ENCODE measurements at regions not wholly inside any gene's neighbourhood (a gene's known extent, or its start where the extent isn't known, plus 50 kb on each side); places are given as distances from the start of the nearest gene placed in this dataset.

GRCh38 chr9:109861918-109862317 lies 81.9 kb downstream of the PALM2AKAP2 start:
- ATAC-seq, result no peak
- TF ChIP-seq, protein P1, sequence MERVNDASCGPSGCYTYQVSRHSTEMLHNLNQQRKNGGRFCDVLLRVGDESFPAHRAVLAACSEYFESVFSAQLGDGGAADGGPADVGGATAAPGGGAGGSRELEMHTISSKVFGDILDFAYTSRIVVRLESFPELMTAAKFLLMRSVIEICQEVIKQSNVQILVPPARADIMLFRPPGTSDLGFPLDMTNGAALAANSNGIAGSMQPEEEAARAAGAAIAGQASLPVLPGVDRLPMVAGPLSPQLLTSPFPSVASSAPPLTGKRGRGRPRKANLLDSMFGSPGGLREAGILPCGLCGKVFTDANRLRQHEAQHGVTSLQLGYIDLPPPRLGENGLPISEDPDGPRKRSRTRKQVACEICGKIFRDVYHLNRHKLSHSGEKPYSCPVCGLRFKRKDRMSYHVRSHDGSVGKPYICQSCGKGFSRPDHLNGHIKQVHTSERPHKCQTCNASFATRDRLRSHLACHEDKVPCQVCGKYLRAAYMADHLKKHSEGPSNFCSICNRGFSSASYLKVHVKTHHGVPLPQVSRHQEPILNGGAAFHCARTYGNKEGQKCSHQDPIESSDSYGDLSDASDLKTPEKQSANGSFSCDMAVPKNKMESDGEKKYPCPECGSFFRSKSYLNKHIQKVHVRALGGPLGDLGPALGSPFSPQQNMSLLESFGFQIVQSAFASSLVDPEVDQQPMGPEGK (CRISPR knock-in tag; IDR thresholded peaks at IDR 0.05; ENCODE audit: borderline replicate concordance), result no peak

- TF ChIP-seq BACH2 (CRISPR knock-in tag; IDR thresholded peaks at IDR 0.05; ENCODE audit: borderline replicate concordance) (no peak), TOX (CRISPR knock-in tag; IDR thresholded peaks at IDR 0.05; ENCODE audit: borderline replicate concordance) (no peak), ZFP3 (CRISPR knock-in tag; IDR thresholded peaks at IDR 0.05) (no peak), SNAI2 (CRISPR knock-in tag; IDR thresholded peaks at IDR 0.05) (no peak), ZNF8 (CRISPR knock-in tag; IDR thresholded peaks at IDR 0.05) (no peak)
Observed at GRCh38 chr9:109862452-109862851, 82.5 kb downstream of the PALM2AKAP2 start.

DNA sequence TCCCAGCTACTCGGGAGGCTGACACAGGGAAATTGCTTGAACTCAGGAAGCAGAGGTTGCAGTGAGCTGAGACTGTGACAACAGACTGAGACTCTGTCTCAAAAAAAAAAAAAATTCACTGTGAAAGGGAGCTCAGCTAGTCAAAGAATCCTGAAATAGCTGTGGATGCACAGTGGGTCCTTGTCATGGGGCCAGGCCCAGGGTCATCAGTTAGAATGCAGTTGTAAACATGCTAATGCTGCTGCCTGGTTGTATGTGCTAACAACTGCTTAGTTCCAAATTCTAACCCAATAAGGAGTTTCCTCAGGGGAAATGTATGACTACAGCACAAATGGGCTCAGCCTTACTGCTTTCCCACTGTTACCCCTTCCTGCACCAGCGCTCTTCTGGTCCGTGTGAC lies 84.0 kb downstream of the PALM2AKAP2 start:
- no peak for TF ChIP-seq ZNF8 (CRISPR knock-in tag; IDR thresholded peaks at IDR 0.05)
- no peak for TF ChIP-seq ZNF565 (CRISPR knock-in tag; conservative IDR thresholded peaks at IDR 0.05; ENCODE audit: low read depth)
- TF ChIP-seq GLIS3 (CRISPR knock-in tag; IDR thresholded peaks at IDR 0.05), result no peak
- no peak for TF ChIP-seq ARNTL (CRISPR knock-in tag; IDR thresholded peaks at IDR 0.05; ENCODE audit: borderline replicate concordance, low read depth)
- TF ChIP-seq, protein P2, sequence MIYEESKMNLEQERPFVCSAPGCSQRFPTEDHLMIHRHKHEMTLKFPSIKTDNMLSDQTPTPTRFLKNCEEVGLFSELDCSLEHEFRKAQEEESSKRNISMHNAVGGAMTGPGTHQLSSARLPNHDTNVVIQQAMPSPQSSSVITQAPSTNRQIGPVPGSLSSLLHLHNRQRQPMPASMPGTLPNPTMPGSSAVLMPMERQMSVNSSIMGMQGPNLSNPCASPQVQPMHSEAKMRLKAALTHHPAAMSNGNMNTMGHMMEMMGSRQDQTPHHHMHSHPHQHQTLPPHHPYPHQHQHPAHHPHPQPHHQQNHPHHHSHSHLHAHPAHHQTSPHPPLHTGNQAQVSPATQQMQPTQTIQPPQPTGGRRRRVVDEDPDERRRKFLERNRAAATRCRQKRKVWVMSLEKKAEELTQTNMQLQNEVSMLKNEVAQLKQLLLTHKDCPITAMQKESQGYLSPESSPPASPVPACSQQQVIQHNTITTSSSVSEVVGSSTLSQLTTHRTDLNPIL (CRISPR knock-in tag; IDR thresholded peaks at IDR 0.05; ENCODE audit: low read depth), result no peak
- no peak for TF ChIP-seq ZNF70 (CRISPR knock-in tag; IDR thresholded peaks at IDR 0.05)
- no peak for TF ChIP-seq SNAI2 (CRISPR knock-in tag; IDR thresholded peaks at IDR 0.05)
- TF ChIP-seq OSR1 (CRISPR knock-in tag; IDR thresholded peaks at IDR 0.05), result no peak
- TF ChIP-seq POU6F1 (CRISPR knock-in tag; IDR thresholded peaks at IDR 0.05; ENCODE audit: borderline replicate concordance, low read depth), result no peak
- no peak for ATAC-seq

More at GRCh38 chr9:109862452-109862851, 82.5 kb downstream of the PALM2AKAP2 start:
- no peak for ATAC-seq

DNA sequence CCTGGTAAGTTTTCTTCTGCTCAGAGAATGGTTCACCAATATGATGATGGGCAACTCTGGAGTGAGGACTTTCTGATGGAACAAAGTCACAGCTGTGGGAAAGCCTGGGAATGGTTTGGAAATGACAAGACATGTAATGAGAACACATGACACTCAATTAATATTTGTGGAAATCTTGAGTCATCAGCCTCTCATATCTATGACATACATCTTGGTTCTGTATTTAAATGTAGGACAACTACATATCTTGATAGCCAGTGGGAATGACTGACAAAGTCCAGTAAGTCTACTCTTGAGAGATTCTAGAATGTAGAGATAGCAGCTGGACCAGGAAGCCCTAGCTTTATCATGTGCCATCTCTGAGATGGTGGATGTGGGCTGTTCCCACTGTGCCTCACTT lies 85.5 kb downstream of the PALM2AKAP2 start:
- TF ChIP-seq ZNF565 (CRISPR knock-in tag; conservative IDR thresholded peaks at IDR 0.05; ENCODE audit: low read depth), result no peak
- TF ChIP-seq CSDC2 (CRISPR knock-in tag; IDR thresholded peaks at IDR 0.05), result no peak
- no peak for TF ChIP-seq ZFP3 (CRISPR knock-in tag; IDR thresholded peaks at IDR 0.05)
- TF ChIP-seq TOX (CRISPR knock-in tag; IDR thresholded peaks at IDR 0.05; ENCODE audit: borderline replicate concordance), result no peak
- no peak for TF ChIP-seq TSHZ2 (CRISPR knock-in tag; IDR thresholded peaks at IDR 0.05)
- TF ChIP-seq ESRRG (CRISPR knock-in tag; IDR thresholded peaks at IDR 0.05), result no peak
- TF ChIP-seq CSRNP3 (CRISPR knock-in tag; IDR thresholded peaks at IDR 0.05), result no peak
- TF ChIP-seq OSR1 (CRISPR knock-in tag; IDR thresholded peaks at IDR 0.05), result no peak
- no peak for TF ChIP-seq ISL1 (CRISPR knock-in tag; IDR thresholded peaks at IDR 0.05)
- no peak for TF ChIP-seq ZC3H10 (CRISPR knock-in tag; IDR thresholded peaks at IDR 0.05)
- TF ChIP-seq GLIS3 (CRISPR knock-in tag; IDR thresholded peaks at IDR 0.05), result no peak
- no peak for ATAC-seq
